Hematopoietic multipotent progenitor cell treated with erythropoietin and hydrocortisone succinate and interleukin-3 and kit ligand, for 4 days (in vitro differentiated cells): ENCODE measurements at regions not wholly inside any gene's neighbourhood (a gene's known extent, or its start where the extent isn't known, plus 50 kb on each side); places are given as distances from the start of the nearest gene placed in this dataset.

Experiments
- DNase-seq: peaks from one replicate; pipeline ENCODE4 v3.0.0-alpha.2; 2015

DNA sequence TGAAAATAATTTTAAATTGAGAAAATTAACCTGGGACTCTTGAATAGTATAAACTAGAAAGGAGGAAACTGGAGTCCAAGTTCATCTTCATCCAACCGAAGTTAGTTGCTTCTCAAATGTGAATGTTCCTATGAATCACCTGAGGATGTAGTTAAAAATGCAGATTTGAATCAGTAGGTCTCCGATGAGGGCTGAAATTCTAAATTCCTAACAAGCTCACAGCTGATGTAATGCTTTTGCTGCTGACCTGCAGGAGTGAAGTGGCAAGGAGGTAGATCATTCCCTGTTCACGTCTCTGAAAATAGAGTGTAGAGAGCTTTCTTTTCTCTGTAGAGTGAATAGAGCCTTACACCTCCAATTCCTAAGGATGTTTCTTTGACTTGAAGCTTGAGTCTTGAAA lies 685.5 kb downstream of the CPS1 start:
- DNase-seq = no peak

DNA sequence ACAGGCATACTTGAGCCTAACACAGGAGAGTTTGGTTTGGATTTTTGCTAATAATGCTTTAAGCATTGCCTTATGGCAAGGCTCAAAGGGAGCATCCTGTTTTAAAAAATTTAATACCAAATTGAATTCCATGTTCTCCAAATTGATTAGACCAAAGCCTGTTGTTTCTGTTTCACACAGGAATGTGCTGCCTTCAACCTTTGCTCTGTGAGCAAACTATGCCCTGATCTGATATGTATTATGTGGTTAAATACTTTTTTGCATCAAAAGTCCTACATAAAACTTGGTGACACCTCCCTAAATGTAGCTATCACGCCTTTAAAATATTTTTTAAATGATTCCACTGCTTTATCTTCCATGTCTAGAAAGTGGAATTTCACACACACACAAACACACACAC lies 691.4 kb downstream of the CPS1 start:
- DNase-seq = no peak

DNA sequence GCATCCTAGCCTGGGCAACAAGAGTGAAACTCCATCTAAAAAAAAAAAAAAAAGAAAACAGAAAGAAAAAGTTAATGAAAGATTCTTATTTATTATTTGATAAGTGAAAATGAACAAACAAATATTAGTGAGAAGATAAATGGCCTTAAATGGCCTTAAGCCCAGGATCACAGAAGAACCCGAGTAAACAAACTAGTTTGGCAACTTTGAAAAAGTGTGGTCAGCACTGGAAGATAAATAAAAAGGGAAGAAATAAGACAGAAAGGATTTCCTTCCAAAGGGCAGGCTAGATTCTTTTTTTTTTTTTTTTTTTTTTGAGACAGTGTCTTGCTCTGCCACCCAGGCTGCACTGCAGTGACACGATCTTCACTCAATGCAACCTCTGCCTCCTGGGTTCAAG lies 692.4 kb downstream of the CPS1 start:
- DNase-seq = no peak

DNA sequence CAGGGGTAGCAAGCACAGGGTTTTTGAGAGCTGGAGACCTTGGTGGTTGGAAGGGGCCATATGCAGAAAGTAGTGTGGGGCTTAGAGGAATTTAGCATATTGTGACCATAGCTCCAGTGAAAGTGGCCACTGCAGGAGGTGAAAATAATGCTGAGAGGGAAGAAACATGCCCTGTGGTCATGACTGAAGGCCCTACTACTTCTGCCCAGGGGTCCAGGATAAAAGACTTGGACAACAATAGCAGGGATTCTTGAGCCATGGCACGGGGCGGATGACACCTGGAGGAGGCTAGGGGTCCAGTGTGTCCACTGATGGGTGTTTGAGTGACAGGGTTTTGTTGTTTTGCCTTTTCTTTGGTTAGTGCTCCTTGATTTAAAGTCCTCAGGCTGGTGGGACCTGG lies 694.6 kb downstream of the CPS1 start:
- no peak for DNase-seq

DNA sequence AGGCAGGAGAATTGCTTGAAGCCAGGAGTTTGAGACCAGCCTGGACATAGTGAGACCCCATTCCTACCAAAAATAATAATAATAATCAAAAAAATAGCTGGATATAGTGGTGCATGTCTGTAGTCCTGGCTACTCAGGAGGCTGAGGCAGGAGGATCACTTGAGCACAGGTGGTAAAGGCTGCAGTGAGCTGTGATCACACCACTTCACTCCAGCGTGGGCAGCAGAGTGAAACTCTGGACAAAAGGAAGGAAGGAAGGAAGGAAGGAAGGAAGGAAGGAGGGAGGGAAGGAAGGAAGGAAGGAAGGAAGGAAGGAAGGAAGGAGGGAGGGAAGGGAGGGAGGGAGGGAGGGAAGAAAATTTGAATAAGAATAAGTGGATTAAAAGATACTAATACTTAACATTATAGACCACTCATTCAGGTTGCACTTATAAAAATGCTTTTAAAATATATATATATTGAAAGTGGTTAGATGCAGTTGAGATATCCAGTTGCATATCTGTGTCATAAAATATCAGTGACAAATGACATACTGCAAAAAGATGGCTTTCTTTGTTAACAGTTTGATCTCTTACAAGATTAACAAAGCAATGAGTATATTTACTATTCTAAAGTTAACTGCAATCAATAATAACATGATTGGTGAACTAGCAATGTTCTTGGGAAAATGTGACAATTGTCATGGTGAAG lies 702.4 kb downstream of the CPS1 start:
- no peak for DNase-seq

DNA sequence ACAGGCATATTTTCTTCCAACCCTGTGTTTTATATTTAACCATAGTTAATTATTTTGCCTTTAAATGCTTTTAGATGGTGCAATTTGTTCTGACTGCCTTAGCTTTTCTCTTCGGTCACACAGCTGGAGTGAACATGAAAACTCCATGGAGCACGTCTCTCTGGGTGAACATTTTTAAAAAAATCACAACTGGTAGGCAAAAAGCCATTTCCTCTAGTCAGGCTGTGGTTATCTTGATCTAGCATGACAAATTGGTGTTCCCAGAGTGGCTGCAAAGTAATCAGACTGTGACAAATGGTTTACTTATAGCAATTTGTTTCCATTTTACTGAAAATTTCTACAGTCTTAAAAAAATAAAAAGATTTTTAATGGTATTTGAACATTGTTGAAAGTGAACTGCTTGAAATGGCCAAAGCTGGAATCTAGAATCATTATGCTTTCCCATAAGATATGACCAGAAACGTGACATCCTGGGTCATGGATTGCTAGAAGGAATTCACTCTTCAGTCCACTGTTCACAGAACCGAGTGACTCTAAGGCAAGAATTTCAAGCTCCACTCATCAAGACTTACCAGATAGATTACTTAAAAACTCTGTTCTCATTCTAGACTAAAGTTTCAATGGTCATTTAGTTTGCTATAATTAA lies 703.6 kb downstream of the CPS1 start:
- no peak for DNase-seq

DNA sequence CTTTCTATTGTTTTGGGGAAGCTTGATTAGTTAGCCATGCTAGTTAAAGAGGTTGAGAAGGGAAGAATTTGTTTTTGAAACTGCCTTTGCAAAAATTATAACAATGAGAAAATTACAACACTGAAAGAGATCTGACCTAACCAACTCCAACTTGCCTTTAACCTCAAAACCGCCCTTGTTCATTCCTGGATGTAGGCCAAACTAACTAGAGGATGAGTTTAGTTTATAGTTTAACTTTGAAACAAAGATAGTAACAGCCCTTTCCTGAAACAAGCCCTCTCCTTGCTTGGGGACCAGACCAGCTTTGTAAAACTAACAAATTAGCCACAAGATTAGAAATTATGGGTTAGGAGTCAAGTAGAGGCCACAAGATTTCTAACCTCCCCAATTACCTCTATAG lies 713.9 kb downstream of the CPS1 start:
- no peak for DNase-seq

DNA sequence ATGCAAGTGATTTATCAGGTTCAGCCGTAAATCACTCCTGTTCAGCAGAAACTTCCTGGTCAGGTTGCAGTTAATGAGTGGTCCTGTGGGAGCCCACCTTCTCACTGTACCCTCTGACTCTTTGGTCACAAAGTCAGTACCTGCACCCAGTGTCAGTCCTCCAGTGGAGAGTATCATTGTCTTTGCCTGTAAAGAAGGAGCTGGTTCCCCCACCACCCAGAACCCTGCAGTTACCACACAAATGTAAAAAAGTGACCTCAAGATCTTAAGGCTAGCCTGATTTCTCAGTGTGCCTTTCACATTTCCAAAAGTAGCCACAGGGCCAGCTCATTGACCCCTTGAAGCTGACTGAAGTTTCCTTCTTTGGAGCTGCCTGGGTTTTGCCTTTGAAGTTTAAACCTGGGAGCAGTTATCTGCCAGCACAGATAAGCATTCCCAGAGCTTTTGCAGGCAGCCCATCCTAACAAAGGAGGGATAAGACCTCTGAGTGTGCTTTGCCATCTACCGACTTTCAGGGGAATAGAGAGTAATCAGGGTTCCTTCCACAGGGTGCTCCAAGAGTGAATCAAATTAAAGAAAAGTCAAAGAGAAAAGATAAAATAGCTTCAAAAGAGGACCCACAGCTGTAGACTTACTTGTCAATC lies 725.2 kb downstream of the CPS1 start:
- no peak for DNase-seq

DNA sequence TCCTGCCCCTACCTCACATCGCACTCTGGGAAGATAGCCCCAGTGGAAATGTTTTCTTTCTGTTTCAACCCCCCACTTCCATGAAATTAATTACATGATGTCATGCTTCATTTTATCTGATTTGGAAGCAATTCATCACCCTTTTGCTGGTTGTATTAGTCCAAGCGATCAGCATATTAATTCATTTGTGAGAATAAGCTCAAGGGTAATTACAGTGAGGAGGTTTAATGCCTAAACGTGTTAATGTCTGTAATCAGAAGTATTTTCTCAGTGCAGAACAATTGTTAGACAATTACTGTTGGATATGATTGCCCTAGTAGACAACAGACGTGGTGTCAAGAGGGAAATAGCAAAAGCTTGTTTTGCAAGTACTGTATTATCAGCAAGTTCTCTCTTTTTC lies 746.3 kb downstream of the CPS1 start:
- DNase-seq = no peak

DNA sequence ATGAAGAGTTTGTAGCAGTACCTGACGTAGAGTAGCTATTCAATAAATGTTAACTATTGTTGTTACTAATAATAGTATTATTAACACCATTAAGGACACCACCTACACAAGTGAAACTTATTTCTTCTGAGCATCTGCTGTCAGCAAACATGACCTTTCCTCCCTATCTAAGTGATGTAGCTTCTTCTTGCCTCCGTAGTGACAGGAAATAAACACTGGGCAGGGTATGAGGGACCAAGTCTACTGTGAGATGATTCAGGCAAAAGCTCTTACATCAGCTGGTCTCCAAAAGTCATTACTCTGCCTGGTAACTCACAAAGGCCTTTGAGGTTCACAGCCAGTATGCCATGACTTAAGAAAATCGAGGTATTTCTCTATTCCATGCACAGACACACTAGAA lies 750.5 kb downstream of the CPS1 start:
- DNase-seq = no peak
